ENCODE measurements at regions not wholly inside any gene's neighbourhood (a gene's known extent, or its start where the extent isn't known, plus 50 kb on each side); places are given as distances from the start of the nearest gene placed in this dataset.

GRCh38 chr6:12593771-12594529, 122.6 kb upstream of the PHACTR1 start:
- TF ChIP-seq POLR2AphosphoS5 (IDR thresholded peaks at IDR 0.05; ENCODE audit: low read depth, low read length), result no peak
- TF ChIP-seq CTCF (IDR thresholded peaks at IDR 0.05; ENCODE audit: control extremely low read depth in 1 of 3, insufficient read depth in 1 of 3, low read depth in 1 of 3, low read length in 3 of 3), result no peak
- no peak for TF ChIP-seq EP300 (IDR thresholded peaks at IDR 0.05; ENCODE audit: borderline replicate concordance in 1 of 2, low read depth in 2 of 2, low read length in 2 of 2)
- no peak for TF ChIP-seq RAD21 (IDR thresholded peaks at IDR 0.05 in 1 of 2, conservative IDR thresholded peaks at IDR 0.05 in 1 of 2; ENCODE audit: low read depth in 2 of 2, low read length in 2 of 2)
- TF ChIP-seq, protein P1, sequence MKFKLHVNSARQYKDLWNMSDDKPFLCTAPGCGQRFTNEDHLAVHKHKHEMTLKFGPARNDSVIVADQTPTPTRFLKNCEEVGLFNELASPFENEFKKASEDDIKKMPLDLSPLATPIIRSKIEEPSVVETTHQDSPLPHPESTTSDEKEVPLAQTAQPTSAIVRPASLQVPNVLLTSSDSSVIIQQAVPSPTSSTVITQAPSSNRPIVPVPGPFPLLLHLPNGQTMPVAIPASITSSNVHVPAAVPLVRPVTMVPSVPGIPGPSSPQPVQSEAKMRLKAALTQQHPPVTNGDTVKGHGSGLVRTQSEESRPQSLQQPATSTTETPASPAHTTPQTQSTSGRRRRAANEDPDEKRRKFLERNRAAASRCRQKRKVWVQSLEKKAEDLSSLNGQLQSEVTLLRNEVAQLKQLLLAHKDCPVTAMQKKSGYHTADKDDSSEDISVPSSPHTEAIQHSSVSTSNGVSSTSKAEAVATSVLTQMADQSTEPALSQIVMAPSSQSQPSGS (IDR thresholded peaks at IDR 0.05; ENCODE audit: low read length), result no peak
- TF ChIP-seq ZNF274 (IDR thresholded peaks at IDR 0.05; ENCODE audit: borderline replicate concordance, extremely low read depth, low read length), result no peak
- no peak for TF ChIP-seq EZH2 (IDR thresholded peaks at IDR 0.05; ENCODE audit: low read depth, low read length, severe bottlenecking)

Data from H1 (cell line).